MG63 (cell line): ENCODE measurements at regions not wholly inside any gene's neighbourhood (a gene's known extent, or its start where the extent isn't known, plus 50 kb on each side); places are given as distances from the start of the nearest gene placed in this dataset.
"Not testable (repeated sequence)": the region's sequence is repeated elsewhere in the genome, so short reads cannot be mapped to it uniquely, and the experiment has no call there.

Source experiments
- DNase-seq: peaks from one replicate; pipeline ENCODE4 v3.0.0-alpha.2; 2020
- H3K27me3 ChIP-seq: fragments of 250-450 bp; sonication (Bioruptor Pico); 2 replicates; pipeline ENCODE4 v1.5.1; 2020; ENCODE audit warnings: mild to moderate bottlenecking, moderate library complexity
- H3K36me3 ChIP-seq: fragments of 250-450 bp; sonication (Bioruptor Pico); 2 replicates; pipeline ENCODE4 v1.5.1; 2020; ENCODE audit warnings: mild to moderate bottlenecking, moderate library complexity
- H3K4me3 ChIP-seq: fragments of 250-450 bp; sonication (Bioruptor Pico); 2 replicates; pipeline ENCODE4 v1.5.1; 2020; ENCODE audit warnings: mild to moderate bottlenecking, moderate library complexity
- H3K9me3 ChIP-seq: fragments of 250-450 bp; sonication (Bioruptor Pico); 2 replicates; pipeline ENCODE4 v1.5.1; 2020; ENCODE audit warnings: mild to moderate bottlenecking, moderate library complexity

GRCh38 chr13:38415233-38415632 is 65.6 kb downstream of the UFM1 start:
- no peaks in the 10 kb centered on the region for H3K36me3 ChIP-seq
- DNase-seq: no peak
- H3K9me3 ChIP-seq: no peaks in the 10 kb centered on the region
- no peaks in the 10 kb centered on the region for H3K27me3 ChIP-seq
- H3K4me3 ChIP-seq: no peak overlapping the region

GRCh38 chr13:38417241-38417640 is 67.6 kb downstream of the UFM1 start:
- H3K36me3 ChIP-seq: no peaks in the 10 kb centered on the region

GRCh38 chr13:38417727-38418126 is 68.1 kb downstream of the UFM1 start:
- DNase-seq: no peak
- Histone ChIP-seq H3K36me3 (no peaks in the 10 kb centered on the region), H3K9me3 (no peaks in the 10 kb centered on the region), H3K4me3 (no peak overlapping the region), H3K27me3 (no peaks in the 10 kb centered on the region)

More at GRCh38 chr13:38417241-38417640, 67.6 kb downstream of the UFM1 start:
- DNase-seq: no peak
- H3K9me3 ChIP-seq: no peaks in the 10 kb centered on the region
- no peak overlapping the region for H3K4me3 ChIP-seq
- no peaks in the 10 kb centered on the region for H3K27me3 ChIP-seq

GRCh38 chr13:38418286-38418685 is 68.6 kb downstream of the UFM1 start:
- H3K4me3 ChIP-seq: no peak overlapping the region
- H3K27me3 ChIP-seq: no peaks in the 10 kb centered on the region
- DNase-seq: no peak
- no peaks in the 10 kb centered on the region for H3K9me3 ChIP-seq
- H3K36me3 ChIP-seq: no peaks in the 10 kb centered on the region

GRCh38 chr13:38419312-38419873 is 69.7 kb downstream of the UFM1 start:
- Histone ChIP-seq H3K4me3 (no peak overlapping the region), H3K36me3 (no peaks in the 10 kb centered on the region), H3K9me3 (no peaks in the 10 kb centered on the region), H3K27me3 (no peaks in the 10 kb centered on the region)
- no peak for DNase-seq

GRCh38 chr13:38421590-38422560 is 72.2 kb downstream of the UFM1 start:
- no peaks in the 10 kb centered on the region for H3K36me3 ChIP-seq
- H3K9me3 ChIP-seq: no peaks in the 10 kb centered on the region
- H3K27me3 ChIP-seq: no peaks in the 10 kb centered on the region
- no peak for DNase-seq
- no peak overlapping the region for H3K4me3 ChIP-seq

DNA sequence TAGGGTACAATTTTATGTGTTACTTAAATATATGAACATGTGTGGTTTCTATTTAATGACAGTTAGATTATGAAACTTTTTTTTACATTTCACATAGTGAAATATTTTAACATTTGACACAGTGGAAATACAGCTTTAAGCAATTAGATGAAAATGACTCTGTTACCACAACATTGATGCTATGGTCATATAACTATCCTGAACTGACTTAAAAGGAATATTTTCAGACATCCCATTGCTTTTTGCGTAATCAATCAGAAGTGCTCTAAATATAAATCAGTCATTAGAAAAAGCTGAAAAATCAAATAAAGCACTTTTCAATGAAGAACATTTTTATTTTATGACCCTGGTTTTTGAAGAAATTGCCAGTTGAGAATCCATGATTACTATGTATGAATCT is 80.3 kb downstream of the UFM1 start:
- Histone ChIP-seq H3K36me3 (no peaks in the 10 kb centered on the region), H3K27me3 (no peaks in the 10 kb centered on the region), H3K9me3 (no peaks in the 10 kb centered on the region), H3K4me3 (no peak overlapping the region)
- DNase-seq: no peak

DNA sequence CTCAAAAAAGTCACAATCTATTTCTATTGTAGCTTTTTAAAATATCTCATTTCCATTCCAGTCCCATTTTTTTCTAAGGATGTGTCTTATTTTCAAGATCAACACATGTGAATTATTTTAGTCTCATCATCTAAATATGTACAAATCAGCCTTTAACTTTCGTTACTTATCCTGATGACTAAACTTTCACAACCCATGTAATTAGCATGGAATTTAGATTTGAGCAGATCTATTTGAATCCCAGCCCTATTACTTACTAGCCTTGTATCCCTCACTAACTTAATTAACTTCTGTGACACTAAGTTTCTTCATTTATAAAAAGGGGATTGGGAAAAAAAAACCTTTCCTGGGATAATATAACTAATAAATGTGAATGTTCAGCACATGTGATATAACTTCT is 81.1 kb downstream of the UFM1 start:
- H3K9me3 ChIP-seq: no peaks in the 10 kb centered on the region

GRCh38 chr13:38440666-38441065 is 91.0 kb downstream of the UFM1 start:
- no peaks in the 10 kb centered on the region for H3K36me3 ChIP-seq
- no peak overlapping the region for H3K4me3 ChIP-seq
- H3K27me3 ChIP-seq: no peaks in the 10 kb centered on the region
- no peak for DNase-seq
- H3K9me3 ChIP-seq: no peaks in the 10 kb centered on the region

More for the DNA sequence above, 81.1 kb downstream of the UFM1 start:
- Histone ChIP-seq H3K27me3 (no peaks in the 10 kb centered on the region), H3K4me3 (no peak overlapping the region), H3K36me3 (no peaks in the 10 kb centered on the region)
- no peak for DNase-seq

- Histone ChIP-seq H3K27me3 (no peaks in the 10 kb centered on the region), H3K36me3 (no peaks in the 10 kb centered on the region), H3K9me3 (no peaks in the 10 kb centered on the region), H3K4me3 (no peak overlapping the region)
- no peak for DNase-seq
Measured at GRCh38 chr13:38444904-38445303, 95.3 kb downstream of the UFM1 start.

- no peak for DNase-seq
- Histone ChIP-seq H3K27me3 (no peaks in the 10 kb centered on the region; the same call in none of the 2 replicates), H3K36me3 (no peaks in the 10 kb centered on the region), H3K9me3 (no peaks in the 10 kb centered on the region), H3K4me3 (no peak overlapping the region)
Measured at GRCh38 chr13:38452656-38453055, 103.0 kb downstream of the UFM1 start.

- Histone ChIP-seq H3K27me3 (peaks cover 3% of the 10 kb centered on the region), H3K4me3 (no peak overlapping the region), H3K36me3 (no peaks in the 10 kb centered on the region), H3K9me3 (no peaks in the 10 kb centered on the region)
- no peak for DNase-seq
Measured at GRCh38 chr13:38462605-38463004, 113.0 kb downstream of the UFM1 start.

DNA sequence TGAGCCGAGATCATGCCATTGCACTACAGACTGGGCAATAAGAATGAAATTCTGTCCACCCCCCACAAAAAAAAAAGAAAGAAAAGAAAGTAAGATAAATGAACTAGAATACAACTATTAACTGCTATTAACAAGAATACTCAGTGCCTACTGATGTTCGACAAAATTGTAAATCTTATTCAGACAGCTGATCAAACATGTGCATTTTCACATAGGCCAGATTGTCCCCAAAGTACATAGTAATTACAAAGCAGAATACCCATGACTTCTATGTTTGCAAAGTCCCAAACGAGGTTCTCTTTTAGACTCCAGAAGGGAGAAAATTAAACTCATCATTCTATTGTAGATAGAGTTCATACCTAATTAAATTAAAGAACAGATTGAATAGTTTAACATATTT is 113.4 kb downstream of the UFM1 start:
- Histone ChIP-seq H3K27me3 (peaks cover 3% of the 10 kb centered on the region), H3K36me3 (no peaks in the 10 kb centered on the region), H3K9me3 (no peaks in the 10 kb centered on the region)

DNA sequence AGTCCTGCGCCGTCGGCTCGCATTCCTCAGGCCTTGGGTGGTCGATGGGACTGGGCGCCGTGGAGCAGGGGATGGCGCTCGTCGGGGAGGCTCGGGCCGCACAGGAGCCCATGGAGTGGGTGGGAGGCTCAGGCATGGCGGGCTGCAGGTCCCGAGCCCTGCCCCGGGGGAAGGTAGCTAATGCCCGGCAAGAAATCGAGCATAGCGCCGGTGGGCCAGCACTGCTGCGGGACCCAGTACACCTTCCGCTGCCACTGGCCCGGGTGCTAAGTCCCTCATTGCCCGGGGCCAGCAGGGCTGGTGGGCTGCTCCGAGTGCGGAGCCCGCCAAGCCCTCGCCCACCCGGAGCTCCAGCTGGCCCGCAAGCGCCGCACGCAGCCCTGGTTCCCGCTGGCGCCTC is 122.8 kb downstream of the UFM1 start:
- H3K4me3 ChIP-seq, H3K9me3 ChIP-seq, H3K36me3 ChIP-seq, DNase-seq, H3K27me3 ChIP-seq: not testable (repeated sequence)

More for the DNA sequence above, 113.4 kb downstream of the UFM1 start:
- no peak overlapping the region for H3K4me3 ChIP-seq
- DNase-seq: no peak

DNA sequence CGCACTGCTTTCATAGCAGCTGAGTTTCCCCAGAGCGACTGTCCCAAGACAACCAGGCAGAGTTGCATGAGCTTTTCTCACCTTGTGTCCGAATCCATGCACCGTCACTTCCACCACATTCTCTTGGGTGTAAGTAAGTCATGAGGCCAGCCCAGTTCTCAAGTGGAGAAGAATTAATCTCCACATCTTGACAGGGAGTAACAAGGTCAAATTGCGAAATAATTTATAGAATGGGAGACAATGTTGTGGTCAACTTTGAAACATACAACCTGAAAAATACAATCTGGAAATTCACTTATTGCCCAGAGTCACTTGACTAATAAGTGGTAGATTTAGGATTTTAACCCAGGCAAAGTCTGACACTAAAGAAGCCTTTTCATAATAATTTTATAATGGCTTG is 123.7 kb downstream of the UFM1 start:
- no peaks in the 10 kb centered on the region for H3K36me3 ChIP-seq
- 0 out of 2 replicates have a peak, but pooled peaks cover 4% of the 10 kb centered on the region for H3K27me3 ChIP-seq
- no peaks in the 10 kb centered on the region for H3K9me3 ChIP-seq
- no peak for DNase-seq
- no peak overlapping the region for H3K4me3 ChIP-seq

GRCh38 chr13:38477676-38478075 is 128.0 kb downstream of the UFM1 start:
- Histone ChIP-seq H3K36me3 (no peaks in the 10 kb centered on the region), H3K27me3 (no peaks in the 10 kb centered on the region), H3K9me3 (no peaks in the 10 kb centered on the region), H3K4me3 (no peak overlapping the region)
- no peak for DNase-seq

- DNase-seq: no peak
Measured at GRCh38 chr13:38483623-38484022, 134.0 kb downstream of the UFM1 start.

DNA sequence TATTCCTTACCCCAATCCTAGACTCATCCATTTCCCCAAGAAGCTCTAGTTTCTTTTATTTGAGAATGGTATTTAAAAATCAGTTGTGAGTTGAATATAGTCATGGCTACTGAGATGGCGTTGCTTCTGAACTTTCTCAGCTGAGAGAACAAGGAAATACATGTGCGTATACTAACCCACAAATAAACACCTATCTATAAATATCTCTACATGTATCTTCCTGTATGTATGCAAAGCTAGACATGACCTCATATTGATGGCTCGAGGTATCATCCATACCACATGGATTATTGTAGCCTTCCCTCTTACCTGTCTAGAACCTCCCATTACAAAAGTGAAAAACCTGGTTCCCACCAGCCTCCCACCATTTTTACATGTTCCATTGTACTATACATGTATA is 141.0 kb downstream of the UFM1 start:
- H3K4me3 ChIP-seq: no peak overlapping the region
- no peak for DNase-seq
- H3K36me3 ChIP-seq: no peaks in the 10 kb centered on the region
- no peaks in the 10 kb centered on the region for H3K27me3 ChIP-seq
- H3K9me3 ChIP-seq: no peaks in the 10 kb centered on the region

More at GRCh38 chr13:38483623-38484022, 134.0 kb downstream of the UFM1 start:
- Histone ChIP-seq H3K4me3 (no peak overlapping the region), H3K27me3 (no peaks in the 10 kb centered on the region), H3K36me3 (no peaks in the 10 kb centered on the region), H3K9me3 (no peaks in the 10 kb centered on the region)
